ENCODE measurements at regions not wholly inside any gene's neighbourhood (a gene's known extent, or its start where the extent isn't known, plus 50 kb on each side); places are given as distances from the start of the nearest gene placed in this dataset.

GRCh38 chr1:87647430-87648177, 318.9 kb downstream of the LMO4 start:
- DNase-seq (ENCODE audit: low spot score) (no peak), ATAC-seq (no peak)
- Mint-ChIP-seq H3K4me3 (no peak overlapping the region), H3K36me3 (no peaks in the 10 kb centered on the region), H3K27me3 (ENCODE audit: low read depth) (no peaks in the 10 kb centered on the region), H3K27ac (no peak overlapping the region), H3K4me1 (peaks cover 28% of the 10 kb centered on the region), H3K9me3 (peaks cover 5% of the 10 kb centered on the region)
- POLR2A ChIA-PET = no interaction called here
- CTCF ChIA-PET = no interaction called here
- TF ChIP-seq TEAD4 (CRISPR knock-in tag; IDR thresholded peaks at IDR 0.05) (no peak), PRDM15 (CRISPR knock-in tag; IDR thresholded peaks at IDR 0.05) (no peak), ERG (CRISPR knock-in tag; IDR thresholded peaks at IDR 0.05) (no peak), MAX (CRISPR knock-in tag; IDR thresholded peaks at IDR 0.05) (no peak), NFATC4 (CRISPR knock-in tag; IDR thresholded peaks at IDR 0.05) (no peak), JAZF1 (CRISPR knock-in tag; IDR thresholded peaks at IDR 0.05) (no peak), TP53 (CRISPR knock-in tag; IDR thresholded peaks at IDR 0.05) (no peak), AFF4 (CRISPR knock-in tag; IDR thresholded peaks at IDR 0.05; ENCODE audit: borderline replicate concordance) (no peak), ZNF317 (CRISPR knock-in tag; IDR thresholded peaks at IDR 0.05; ENCODE audit: borderline replicate concordance, low read depth) (no peak), E2F4 (CRISPR knock-in tag; IDR thresholded peaks at IDR 0.05; ENCODE audit: borderline replicate concordance, low read depth) (no peak), SMAD4 (CRISPR knock-in tag; IDR thresholded peaks at IDR 0.05) (no peak)

- no peak overlapping the region for H3K4me3 Mint-ChIP-seq
- no peak for ATAC-seq
- peaks cover 19% of the 10 kb centered on the region for H3K4me1 Mint-ChIP-seq
- peaks cover 5% of the 10 kb centered on the region for H3K9me3 Mint-ChIP-seq
- no peak overlapping the region for H3K27ac Mint-ChIP-seq
- no peaks in the 10 kb centered on the region for H3K27me3 Mint-ChIP-seq (ENCODE audit: low read depth)
- TF ChIP-seq ZNF532 (CRISPR knock-in tag; IDR thresholded peaks at IDR 0.05; ENCODE audit: borderline replicate concordance) = no peak
- TF ChIP-seq NFE2L1 (CRISPR knock-in tag; IDR thresholded peaks at IDR 0.05) = no peak
- TF ChIP-seq SMAD4 (CRISPR knock-in tag; IDR thresholded peaks at IDR 0.05) = no peak
- no peak for TF ChIP-seq NR3C1 (CRISPR knock-in tag; conservative IDR thresholded peaks at IDR 0.05; ENCODE audit: low read depth)
- no peak for DNase-seq (ENCODE audit: low spot score)
- H3K36me3 Mint-ChIP-seq = no peaks in the 10 kb centered on the region
- POLR2A ChIA-PET = no interaction called here
- CTCF ChIA-PET = no interaction called here
Measured at GRCh38 chr1:87648323-87649119, 319.8 kb downstream of the LMO4 start.
